ENCODE measurements at regions not wholly inside any gene's neighbourhood (a gene's known extent, or its start where the extent isn't known, plus 50 kb on each side); places are given as distances from the start of the nearest gene placed in this dataset.

- no peak for TF ChIP-seq CTCF (conservative IDR thresholded peaks at IDR 0.05; ENCODE audit: low read depth, low read length)
- no peak for DNase-seq (ENCODE audit: low read depth)
- H3K4me3 ChIP-seq (ENCODE audit: low read depth, low read length), result no peak overlapping the region
Observed at GRCh38 chr7:42832667-42833066, 79.2 kb downstream of the C7orf25 start.

- H3K4me3 ChIP-seq (ENCODE audit: low read depth, low read length), result no peak overlapping the region
- TF ChIP-seq CTCF (conservative IDR thresholded peaks at IDR 0.05; ENCODE audit: low read depth, low read length), result peak; percentile 80
- DNase-seq (ENCODE audit: low read depth), result no peak
Observed at GRCh38 chr7:42831718-42832522, 80.0 kb downstream of the C7orf25 start.

- no peak for TF ChIP-seq CTCF (conservative IDR thresholded peaks at IDR 0.05; ENCODE audit: low read depth, low read length)
- DNase-seq (ENCODE audit: low read depth), result no peak
- H3K4me3 ChIP-seq (ENCODE audit: low read depth, low read length), result no peak overlapping the region
Observed at GRCh38 chr7:42831006-42831717, 80.7 kb downstream of the C7orf25 start.

- DNase-seq (ENCODE audit: low read depth), result no peak
- no peak for TF ChIP-seq CTCF (conservative IDR thresholded peaks at IDR 0.05; ENCODE audit: low read depth, low read length)
- no peak overlapping the region for H3K4me3 ChIP-seq (ENCODE audit: low read depth, low read length)
Observed at GRCh38 chr7:42812779-42813178, 99.1 kb downstream of the C7orf25 start.

GRCh38 chr7:42805601-42806000 is 106.3 kb downstream of the C7orf25 start:
- no peak overlapping the region for H3K4me3 ChIP-seq (ENCODE audit: low read depth, low read length)
- no peak for DNase-seq (ENCODE audit: low read depth)
- no peak for TF ChIP-seq CTCF (conservative IDR thresholded peaks at IDR 0.05; ENCODE audit: low read depth, low read length)

- H3K4me3 ChIP-seq (ENCODE audit: low read depth, low read length), result no peak overlapping the region
- DNase-seq (ENCODE audit: low read depth), result no peak
- TF ChIP-seq CTCF (conservative IDR thresholded peaks at IDR 0.05; ENCODE audit: low read depth, low read length), result no peak
Observed at GRCh38 chr7:42794673-42795072, 117.2 kb downstream of the C7orf25 start.

Data from epithelial cell of proximal tubule (primary cell).